HG02981 (cell line): ENCODE measurements at regions not wholly inside any gene's neighbourhood (a gene's known extent, or its start where the extent isn't known, plus 50 kb on each side); places are given as distances from the start of the nearest gene placed in this dataset.

Source experiments
- ATAC-seq: cut with Tn5 transposase; IDR thresholded peaks from one replicate; pipeline ENCODE4 v1.9.1; 2021; ENCODE audit warnings: mild to moderate bottlenecking, moderate library complexity; ENCODE audit not compliant: unreplicated experiment

- no peak for ATAC-seq
Observed at GRCh38 chr11:19562156-19562555, 150.5 kb upstream of the NAV2 start.

- no peak for ATAC-seq
Observed at GRCh38 chr11:19561011-19561410, 151.6 kb upstream of the NAV2 start.

GRCh38 chr11:19560156-19560555, 152.5 kb upstream of the NAV2 start:
- ATAC-seq = no peak

GRCh38 chr11:19559746-19560145, 152.9 kb upstream of the NAV2 start:
- no peak for ATAC-seq

GRCh38 chr11:19558189-19558986, 154.2 kb upstream of the NAV2 start:
- ATAC-seq = no peak

DNA sequence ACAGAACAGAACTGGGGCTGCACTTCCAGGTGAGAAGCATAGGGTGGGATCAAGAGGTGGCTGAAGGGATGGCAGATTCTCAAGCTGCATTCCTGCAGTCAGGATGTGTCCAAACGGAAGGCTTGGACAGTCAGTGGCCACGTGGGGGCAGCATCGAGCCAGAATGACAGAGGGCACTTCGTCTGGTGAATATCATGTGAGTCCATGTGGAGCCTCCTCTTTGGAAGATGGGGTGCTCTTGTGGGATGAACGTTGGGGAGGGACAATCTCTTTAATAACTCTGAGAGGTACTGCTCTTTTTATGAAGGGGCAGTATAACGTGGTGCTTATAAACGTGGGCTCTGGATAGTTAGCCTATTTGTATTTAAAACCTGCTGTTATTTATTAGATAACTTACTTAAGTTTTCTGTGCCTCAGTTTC, 154.9 kb upstream of the NAV2 start:
- no peak for ATAC-seq

GRCh38 chr11:19557185-19557584, 155.5 kb upstream of the NAV2 start:
- no peak for ATAC-seq

DNA sequence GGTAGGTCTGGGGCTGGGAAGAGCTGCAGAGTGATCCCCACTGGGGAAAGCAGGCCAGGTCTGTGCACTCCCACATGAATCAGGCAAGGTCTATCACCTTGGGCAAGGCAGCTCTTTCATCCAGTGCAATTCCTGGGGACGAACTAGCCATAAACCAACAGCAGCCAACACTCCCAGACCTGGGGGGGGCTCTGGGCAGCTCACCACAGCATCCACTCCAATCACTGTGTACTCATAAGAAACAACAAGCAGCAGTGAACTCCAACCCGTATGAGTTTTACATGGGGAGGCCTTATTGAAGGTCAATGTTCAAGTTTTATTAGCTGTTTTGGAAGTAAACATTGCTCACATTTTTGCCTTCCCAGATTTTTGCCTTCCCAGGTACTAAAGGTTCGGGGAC, 157.4 kb upstream of the NAV2 start:
- no peak for ATAC-seq

DNA sequence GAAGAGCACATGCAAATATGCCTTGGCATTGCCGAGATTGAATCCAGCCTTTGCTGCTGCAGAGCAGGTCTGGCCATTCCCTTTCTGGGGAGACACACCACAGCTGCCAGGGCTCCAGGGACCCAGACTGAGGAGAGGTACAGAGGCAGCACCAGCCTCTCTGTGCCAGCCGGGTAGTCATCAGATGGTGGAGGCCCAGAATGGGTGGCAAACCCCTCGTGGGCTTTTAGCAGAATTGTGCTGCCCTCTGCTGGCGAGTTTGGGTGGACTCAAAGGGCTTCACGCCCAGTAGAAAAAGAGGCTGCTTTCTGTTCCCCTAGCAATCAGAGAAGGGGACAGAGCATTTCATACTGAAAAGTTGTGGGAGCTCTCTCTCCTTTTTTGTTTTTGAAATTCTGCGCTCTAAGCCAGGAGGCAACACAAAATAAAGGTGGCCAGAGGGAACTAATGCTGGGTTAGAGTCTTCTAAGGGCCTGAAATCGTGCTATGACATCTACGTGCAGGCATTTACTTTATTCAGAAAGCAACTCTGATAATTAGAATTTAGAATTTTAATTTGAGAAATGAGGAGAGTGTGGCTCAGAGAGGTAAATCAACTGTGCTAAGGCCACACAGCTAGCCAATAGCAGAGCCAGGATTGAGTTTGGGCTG, 158.8 kb upstream of the NAV2 start:
- ATAC-seq = peak; percentile 49

GRCh38 chr11:19552656-19553260, 159.9 kb upstream of the NAV2 start:
- no peak for ATAC-seq

DNA sequence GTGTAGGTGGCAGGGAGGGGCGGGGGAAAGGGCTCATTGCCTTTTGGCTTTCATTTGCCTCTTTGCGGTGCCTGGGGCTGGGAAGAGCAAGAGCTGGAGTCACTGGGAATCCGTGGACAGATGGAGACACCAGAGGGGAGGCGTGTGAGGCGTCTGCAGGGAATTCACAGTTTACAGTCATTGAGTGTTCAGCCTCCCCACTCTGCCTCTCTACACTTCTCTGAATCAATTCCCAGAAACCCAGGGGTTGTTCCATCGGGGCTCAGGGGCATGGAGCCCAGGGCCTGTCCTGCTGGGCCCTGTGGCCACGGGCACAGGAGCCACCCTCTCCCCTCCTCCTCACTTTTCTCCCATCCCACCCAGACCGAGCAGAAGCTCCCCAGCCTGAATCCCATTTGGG, 160.5 kb upstream of the NAV2 start:
- no peak for ATAC-seq

- no peak for ATAC-seq
Observed at GRCh38 chr11:19551457-19551856, 161.2 kb upstream of the NAV2 start.

GRCh38 chr11:19547044-19547443, 165.6 kb upstream of the NAV2 start:
- ATAC-seq = no peak

GRCh38 chr11:19546325-19546724, 166.3 kb upstream of the NAV2 start:
- no peak for ATAC-seq

- ATAC-seq = no peak
Observed at GRCh38 chr11:19541521-19542049, 171.1 kb upstream of the NAV2 start.

- no peak for ATAC-seq
Observed at GRCh38 chr11:19539861-19540260, 172.8 kb upstream of the NAV2 start.

DNA sequence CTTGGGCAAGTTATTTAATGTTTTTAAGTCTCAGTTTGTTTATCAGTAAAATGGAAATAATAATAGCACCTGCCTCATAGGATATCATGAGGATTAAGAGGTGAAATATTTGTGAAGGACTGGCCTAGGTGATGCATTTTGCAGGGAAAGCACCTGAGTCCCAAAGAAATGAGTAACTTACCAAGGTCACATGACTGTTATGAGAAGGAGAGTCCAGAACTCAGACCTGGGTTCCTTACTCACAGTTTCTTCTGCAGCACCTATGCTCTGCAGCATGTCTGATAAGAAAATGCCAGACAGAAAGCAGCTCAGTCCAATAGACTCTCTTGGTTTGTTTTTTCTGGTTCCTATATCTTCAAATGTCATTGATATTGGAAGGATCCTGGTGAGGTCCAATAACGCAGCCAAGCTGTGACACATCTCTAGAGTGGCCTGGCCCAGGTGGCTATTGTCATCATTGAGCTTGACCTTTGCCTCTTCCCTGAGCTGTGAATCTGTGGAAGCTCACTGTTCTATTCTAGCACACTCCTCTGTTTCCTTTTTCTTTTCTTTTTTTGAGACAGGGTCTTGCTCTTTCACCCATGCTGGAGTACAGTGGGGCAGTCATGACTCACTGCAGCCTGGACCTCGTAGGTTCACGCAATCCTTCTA, 174.7 kb upstream of the NAV2 start:
- no peak for ATAC-seq

DNA sequence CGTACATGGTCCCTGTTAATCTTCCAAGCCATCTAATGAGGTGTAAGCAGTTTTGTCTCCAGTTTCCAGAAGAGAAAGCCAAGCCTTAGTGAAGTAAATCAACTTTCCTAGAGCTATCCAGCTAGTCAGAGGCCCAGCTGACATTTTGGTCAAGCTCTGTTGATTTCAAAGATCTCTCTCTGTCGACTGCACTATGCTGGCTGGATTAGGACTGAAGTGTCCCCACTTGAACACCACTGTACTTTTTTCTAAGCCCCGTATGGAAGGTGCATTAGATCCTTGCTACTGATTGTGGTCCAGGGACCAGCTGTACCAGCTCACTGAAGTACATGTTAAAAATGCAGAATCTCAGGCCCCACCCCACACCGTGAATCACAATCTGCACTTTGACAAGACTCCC, 176.5 kb upstream of the NAV2 start:
- no peak for ATAC-seq

- no peak for ATAC-seq
Observed at GRCh38 chr11:19530505-19530904, 182.1 kb upstream of the NAV2 start.

- ATAC-seq = no peak
Observed at GRCh38 chr11:19526119-19526518, 186.5 kb upstream of the NAV2 start.

DNA sequence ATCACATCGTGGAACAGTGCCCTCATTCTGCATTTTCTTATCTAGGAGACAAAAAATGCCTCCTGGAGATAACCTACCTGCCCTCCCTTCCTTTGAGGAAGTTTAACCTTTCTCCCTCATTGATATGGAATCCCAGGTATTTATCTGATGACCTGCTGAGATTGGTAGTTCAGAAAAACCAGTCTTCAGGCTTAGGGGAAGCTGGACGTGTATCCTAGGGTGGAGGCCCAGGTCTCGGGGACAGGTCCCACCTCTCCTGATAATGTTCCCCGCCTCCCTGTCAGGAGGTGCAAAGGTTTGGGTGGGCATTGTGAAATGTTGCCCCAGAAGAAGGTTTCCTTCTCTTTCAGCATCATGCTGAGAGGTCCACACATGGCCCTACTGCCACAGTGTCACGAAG, 186.9 kb upstream of the NAV2 start:
- no peak for ATAC-seq
